Esophagus muscularis mucosa (tissue), 4 donors: ENCODE measurements at regions not wholly inside any gene's neighbourhood (a gene's known extent, or its start where the extent isn't known, plus 50 kb on each side); places are given as distances from the start of the nearest gene placed in this dataset.

ENCODE experiments used
- EP300 ChIP-seq: sonication (generic); formaldehyde crosslinking; IDR thresholded peaks from one replicate; pipeline ENCODE4 v1.6.1; 2017; ENCODE audit warnings: antibody characterized with exemption
- POLR2A ChIP-seq: fragments of 450-650 bp; IDR thresholded peaks from one replicate; pipeline ENCODE4 v1.6.1; 2017; ENCODE audit warnings: antibody characterized with exemption, moderate library complexity, mild to moderate bottlenecking, low read depth
- TF ChIP-seq, protein P1 (sequence below), 3 experiments: fragments of 200-600 bp in 2 of 3; fragments of 450-650 bp in 1 of 3; sonication (generic) in 2 of 3; IDR thresholded peaks; one replicate each; pipeline ENCODE4 v1.5.1; 2017 to 2019; ENCODE audit warnings: antibody characterized with exemption in 3 of 3, mild to moderate bottlenecking in 2 of 3, moderate library complexity in 1 of 3

DNA sequence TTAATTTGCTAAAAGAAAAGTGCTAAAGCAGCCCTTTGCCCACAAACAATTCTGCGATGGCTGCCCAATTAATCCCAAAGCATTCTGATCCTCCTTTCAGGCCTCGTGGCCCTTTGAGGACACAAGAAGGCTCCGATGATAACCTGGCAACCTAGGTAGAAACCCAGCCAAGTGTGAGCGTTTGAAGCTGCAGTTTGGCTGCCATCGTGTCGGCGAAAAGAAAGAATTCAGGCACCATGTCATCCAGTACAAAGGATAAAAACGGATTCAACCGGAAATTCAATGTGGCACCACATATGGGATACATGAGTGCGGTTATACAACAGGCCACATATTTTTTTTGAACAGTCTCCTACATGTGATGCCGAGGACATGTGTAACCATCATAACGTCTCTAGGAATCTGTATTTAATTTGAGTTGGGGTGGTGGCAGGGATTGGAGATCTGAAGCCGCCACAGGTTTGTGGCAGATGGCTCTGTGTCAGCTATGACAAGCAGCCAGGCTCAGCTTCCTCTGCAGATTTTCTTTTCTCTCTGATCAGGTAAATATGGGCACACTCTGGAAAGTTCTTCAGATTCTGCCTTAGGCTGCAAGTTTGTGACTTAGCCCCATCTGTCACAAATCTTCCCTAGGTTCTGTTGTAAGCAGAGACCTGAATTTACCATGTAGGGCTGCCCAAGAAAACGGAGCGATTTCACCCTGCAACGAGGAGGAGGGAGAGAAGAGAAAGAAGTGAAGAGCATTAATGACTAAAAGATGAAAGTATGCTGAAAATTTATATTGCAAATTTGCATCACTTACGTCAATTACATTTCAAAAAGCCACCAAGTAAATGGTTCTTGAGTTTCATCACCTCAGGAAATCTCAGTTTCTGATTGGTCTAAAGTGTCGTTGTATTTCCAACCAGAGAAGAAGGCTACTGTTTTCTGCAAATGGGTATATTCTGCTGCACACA lies 573.2 kb downstream of the ZEB2 start:
- TF ChIP-seq, protein P1, sequence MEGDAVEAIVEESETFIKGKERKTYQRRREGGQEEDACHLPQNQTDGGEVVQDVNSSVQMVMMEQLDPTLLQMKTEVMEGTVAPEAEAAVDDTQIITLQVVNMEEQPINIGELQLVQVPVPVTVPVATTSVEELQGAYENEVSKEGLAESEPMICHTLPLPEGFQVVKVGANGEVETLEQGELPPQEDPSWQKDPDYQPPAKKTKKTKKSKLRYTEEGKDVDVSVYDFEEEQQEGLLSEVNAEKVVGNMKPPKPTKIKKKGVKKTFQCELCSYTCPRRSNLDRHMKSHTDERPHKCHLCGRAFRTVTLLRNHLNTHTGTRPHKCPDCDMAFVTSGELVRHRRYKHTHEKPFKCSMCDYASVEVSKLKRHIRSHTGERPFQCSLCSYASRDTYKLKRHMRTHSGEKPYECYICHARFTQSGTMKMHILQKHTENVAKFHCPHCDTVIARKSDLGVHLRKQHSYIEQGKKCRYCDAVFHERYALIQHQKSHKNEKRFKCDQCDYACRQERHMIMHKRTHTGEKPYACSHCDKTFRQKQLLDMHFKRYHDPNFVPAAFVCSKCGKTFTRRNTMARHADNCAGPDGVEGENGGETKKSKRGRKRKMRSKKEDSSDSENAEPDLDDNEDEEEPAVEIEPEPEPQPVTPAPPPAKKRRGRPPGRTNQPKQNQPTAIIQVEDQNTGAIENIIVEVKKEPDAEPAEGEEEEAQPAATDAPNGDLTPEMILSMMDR (IDR thresholded peaks at IDR 0.05) = no peak
- TF ChIP-seq POLR2A = no peak
- TF ChIP-seq EP300 = no peak
